Transverse colon (tissue), 4 donors: ENCODE measurements at regions not wholly inside any gene's neighbourhood (a gene's known extent, or its start where the extent isn't known, plus 50 kb on each side); places are given as distances from the start of the nearest gene placed in this dataset.

Experiments used
- DNase-seq: peaks from one replicate; pipeline ENCODE4 v3.0.0-alpha.2; 2019
- H3K27ac ChIP-seq, 4 donors: fragments of 200-600 bp; sonication (generic); 2 replicates each; pipeline ENCODE4 v1.5.1; 2016 to 2018; ENCODE audit warnings: inconsistent platforms in 4 of 4
- H3K27me3 ChIP-seq: fragments of 200-600 bp; sonication (generic); 2 replicates; pipeline ENCODE4 v1.5.1; 2017; ENCODE audit warnings: inconsistent platforms
- H3K36me3 ChIP-seq, 4 donors: fragments of 200-600 bp; sonication (generic); 2 replicates each; pipeline ENCODE4 v1.5.1; 2017 to 2019; ENCODE audit warnings: inconsistent platforms in 4 of 4
- H3K4me1 ChIP-seq, 4 donors: fragments of 200-600 bp; sonication (generic); 2 replicates each; pipeline ENCODE4 v1.5.1; 2017 to 2020; ENCODE audit warnings: inconsistent platforms in 4 of 4
- H3K4me3 ChIP-seq, 4 donors: fragments of 200-600 bp; sonication (generic); 1 replicate in 1 of 4; 2 replicates in 3 of 4; pipeline versions ENCODE4 v1.5.1 to v1.6.1; 2017 to 2019; ENCODE audit warnings: inconsistent platforms in 4 of 4
- H3K9me3 ChIP-seq, 2 donors: fragments of 200-600 bp; sonication (generic); 2 replicates each; pipeline ENCODE4 v1.5.1; 2017 to 2019; ENCODE audit warnings: inconsistent platforms in 2 of 2
- CTCF ChIP-seq, 5 experiments: fragments of 200-600 bp in 3 of 5; fragments of 450-650 bp in 2 of 5; sonication (generic) in 3 of 5; IDR thresholded peaks; 1 replicate in 2 of 5; 2 replicates in 3 of 5; pipeline ENCODE4 v1.5.1; 2016 to 2017; ENCODE audit warnings: antibody characterized with exemption in 5 of 5, inconsistent platforms in 3 of 5, mild to moderate bottlenecking in 2 of 5, moderate library complexity in 1 of 5
- EP300 ChIP-seq: sonication (generic); formaldehyde crosslinking; IDR thresholded peaks from one replicate; pipeline ENCODE4 v1.6.1; 2017; ENCODE audit warnings: antibody characterized with exemption, low read depth
- POLR2A ChIP-seq: fragments of 450-650 bp; IDR thresholded peaks from one replicate; pipeline ENCODE4 v1.6.1; 2016; ENCODE audit warnings: antibody characterized with exemption, mild to moderate bottlenecking, moderate library complexity
- POLR2AphosphoS5 ChIP-seq, 3 donors: sonication (generic); formaldehyde crosslinking; IDR thresholded peaks; one replicate each; pipeline ENCODE4 v1.6.1; 2016; ENCODE audit warnings: antibody characterized with exemption in 3 of 3
- WGBS, 2 donors: methylation state at CpG; one replicate each; pipeline ENCODE4 v1.1.5; 2018; ENCODE audit warnings: low coverage in 1 of 2; 5-methylcytosine and 5-hydroxymethylcytosine counted together
- in situ Hi-C, 4 donors: fragments of 200-750 bp; cut with MboI; loops; one replicate each; pipeline versions ENCODE4 v1.15.0 to v1.15.1; 2017; ENCODE audit warnings: low sequenced_read_pairs in 3 of 4, low pct_ligation_motif_present in 1 of 4, low pct_unique_long_range_greater_than_20kb in 1 of 4
- intact Hi-C: fragments of 100-400 bp; cut with DNase I; formaldehyde crosslinking; loops from one replicate; pipeline ENCODE4 v1.15.1; 2023; ENCODE audit warnings: low total_unique reads

DNA sequence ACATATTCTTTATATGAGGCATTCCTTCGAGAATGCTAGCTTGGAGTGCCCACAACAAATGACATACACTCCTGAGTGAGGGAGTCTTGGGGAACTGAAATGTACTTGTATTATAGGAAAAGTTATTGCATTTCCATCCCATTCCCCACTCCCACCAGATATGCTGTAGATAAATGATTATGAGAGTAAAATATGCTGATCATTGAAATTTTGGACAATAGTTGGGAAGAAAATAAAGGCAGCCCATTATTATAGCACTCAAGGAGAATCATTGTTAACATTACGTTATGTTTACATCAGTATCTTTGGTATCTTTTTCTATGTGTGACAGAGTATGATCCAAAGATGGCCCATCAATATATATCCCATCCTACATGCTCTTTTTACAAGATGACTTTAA is 194.4 kb downstream of the GATA3 start:
- no peak for DNase-seq
- no peaks in the 10 kb centered on the region for H3K9me3 ChIP-seq
- no peak overlapping the region for H3K4me3 ChIP-seq
- no peaks in the 10 kb centered on the region for H3K4me1 ChIP-seq
- H3K36me3 ChIP-seq: no peaks in the 10 kb centered on the region
- H3K27me3 ChIP-seq: no peaks in the 10 kb centered on the region
- H3K27ac ChIP-seq: no peak overlapping the region
- no peak for TF ChIP-seq POLR2AphosphoS5 (IDR thresholded peaks at IDR 0.05)
- no peak for TF ChIP-seq POLR2A
- no peak for TF ChIP-seq EP300
- no peak for TF ChIP-seq CTCF (IDR thresholded peaks at IDR 0.05)
- intact Hi-C loops (no loop called here), in situ Hi-C loops (no loop called here)
- WGBS, 2 donors: 53 to 57% methylated on average over 2 of the region's 2 CpGs

GRCh38 chr10:8254350-8254749 is 199.9 kb downstream of the GATA3 start:
- no peak for DNase-seq
- no peak for TF ChIP-seq CTCF (IDR thresholded peaks at IDR 0.05)
- no peak for TF ChIP-seq EP300
- TF ChIP-seq POLR2A: no peak
- no peak for TF ChIP-seq POLR2AphosphoS5 (IDR thresholded peaks at IDR 0.05)
- WGBS, 2 donors: 33 to 47% methylated on average over 1 of the region's 1 CpG
- Histone ChIP-seq H3K36me3 (no peaks in the 10 kb centered on the region), H3K9me3 (no peaks in the 10 kb centered on the region), H3K4me1 (no peaks in the 10 kb centered on the region), H3K4me3 (no peak overlapping the region), H3K27me3 (no peaks in the 10 kb centered on the region), H3K27ac (no peak overlapping the region)
- intact Hi-C loops (no loop called here), in situ Hi-C loops (no loop called here)

GRCh38 chr10:8255301-8255700 is 200.8 kb downstream of the GATA3 start:
- H3K9me3 ChIP-seq: no peaks in the 10 kb centered on the region
- in situ Hi-C loops: no loop called here
- no peak overlapping the region for H3K27ac ChIP-seq
- no peak overlapping the region for H3K4me3 ChIP-seq
- no peaks in the 10 kb centered on the region for H3K4me1 ChIP-seq
- H3K36me3 ChIP-seq: no peaks in the 10 kb centered on the region
- intact Hi-C loops: no loop called here
- no peaks in the 10 kb centered on the region for H3K27me3 ChIP-seq
- 72 to 73% methylated on average over 1 of the region's 1 CpG for WGBS, 2 donors
- no peak for DNase-seq
- no peak for TF ChIP-seq EP300
- no peak for TF ChIP-seq CTCF (IDR thresholded peaks at IDR 0.05)
- TF ChIP-seq POLR2A: no peak
- no peak for TF ChIP-seq POLR2AphosphoS5 (IDR thresholded peaks at IDR 0.05)

- in situ Hi-C loops: no loop called here
- Histone ChIP-seq H3K4me1 (no peaks in the 10 kb centered on the region), H3K4me3 (no peak overlapping the region), H3K36me3 (no peaks in the 10 kb centered on the region), H3K27ac (no peak overlapping the region), H3K9me3 (no peaks in the 10 kb centered on the region), H3K27me3 (no peaks in the 10 kb centered on the region)
- TF ChIP-seq POLR2AphosphoS5 (IDR thresholded peaks at IDR 0.05): no peak
- TF ChIP-seq POLR2A: no peak
- no peak for TF ChIP-seq CTCF (IDR thresholded peaks at IDR 0.05)
- no peak for TF ChIP-seq EP300
- DNase-seq: no peak
- 90% methylated on average over 9 to 16 of the region's 16 CpGs for WGBS, 2 donors
- intact Hi-C loops: no loop called here
These were observed 206.2 kb downstream of the GATA3 start for GRCh38 chr10:8260645-8261044.
